Nucleus accumbens (tissue), 56 donors: ENCODE measurements at regions not wholly inside any gene's neighbourhood (a gene's known extent, or its start where the extent isn't known, plus 50 kb on each side); places are given as distances from the start of the nearest gene placed in this dataset.

Experiments
- DNase-seq, 56 donors: peaks; one replicate each; lab custom pipeline; 2025; lab: John Stamatoyannopoulos, UW

DNA sequence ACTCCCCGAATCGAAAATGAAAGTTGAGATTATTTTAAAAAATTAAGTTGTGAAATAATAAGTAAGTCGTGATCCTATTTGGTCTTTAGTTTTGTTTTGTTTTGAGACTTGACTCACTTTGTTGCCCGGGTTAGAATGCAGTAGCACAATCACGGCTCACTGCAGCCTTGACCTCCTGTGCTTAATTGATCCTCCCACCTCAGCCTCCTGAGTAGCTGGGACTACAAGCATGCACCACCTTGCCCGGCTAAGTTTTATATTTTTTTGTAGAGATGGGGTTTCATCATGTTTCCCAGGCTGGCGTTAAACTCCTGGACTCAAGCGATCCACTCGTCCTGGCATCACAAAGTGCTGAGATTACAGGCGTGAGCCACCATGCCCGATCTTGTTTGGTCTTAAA lies 326.2 kb downstream of the MYCN start:
- no peak for DNase-seq

GRCh38 chr2:16264931-16265540 lies 324.7 kb downstream of the MYCN start:
- DNase-seq: no peak

GRCh38 chr2:16264491-16264890 lies 324.1 kb downstream of the MYCN start:
- no peak for DNase-seq

GRCh38 chr2:16263241-16263890 lies 323.0 kb downstream of the MYCN start:
- no peak for DNase-seq

GRCh38 chr2:16262526-16263178 lies 322.3 kb downstream of the MYCN start:
- no peak for DNase-seq

DNA sequence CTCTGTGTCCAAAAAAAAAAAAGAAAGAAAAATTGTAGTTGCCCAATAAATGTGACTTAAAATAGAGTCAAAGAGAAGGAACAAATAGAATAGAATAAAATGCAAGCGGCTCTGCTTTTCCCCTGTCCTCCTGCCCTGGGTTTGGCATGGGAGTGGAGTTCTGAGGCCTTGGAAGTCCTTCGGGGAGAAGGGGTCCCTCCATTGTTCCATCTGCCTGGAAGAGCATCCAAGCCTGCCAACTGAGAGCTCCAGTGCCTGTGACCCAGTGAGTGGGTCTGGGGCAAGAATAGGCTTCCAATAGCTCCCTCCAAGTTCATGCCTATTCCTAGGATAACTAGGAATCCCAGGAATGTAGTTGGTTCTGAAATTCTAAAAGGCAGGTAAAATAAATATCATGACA lies 321.4 kb downstream of the MYCN start:
- DNase-seq: no peak

DNA sequence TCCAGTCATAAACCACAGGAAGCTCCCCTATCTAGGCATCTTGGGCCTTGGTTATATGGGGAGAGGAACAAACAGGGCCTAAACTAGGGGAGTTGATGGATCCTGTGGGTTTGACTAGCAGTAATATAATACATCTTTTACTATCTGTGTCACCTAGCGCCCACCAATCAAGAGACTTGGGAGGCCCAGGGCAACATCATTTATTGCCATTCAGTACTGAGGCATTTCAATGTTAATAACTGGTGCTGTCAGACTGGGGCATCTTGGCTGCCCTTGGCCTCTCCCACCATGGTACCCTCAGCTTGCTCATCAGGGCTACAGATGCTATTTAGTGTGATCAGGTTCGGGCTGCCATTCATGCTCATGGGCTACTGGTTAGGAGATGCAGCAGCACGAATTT lies 320.7 kb downstream of the MYCN start:
- DNase-seq: no peak

- no peak for DNase-seq
Observed at GRCh38 chr2:16260041-16260830, 319.9 kb downstream of the MYCN start.

DNA sequence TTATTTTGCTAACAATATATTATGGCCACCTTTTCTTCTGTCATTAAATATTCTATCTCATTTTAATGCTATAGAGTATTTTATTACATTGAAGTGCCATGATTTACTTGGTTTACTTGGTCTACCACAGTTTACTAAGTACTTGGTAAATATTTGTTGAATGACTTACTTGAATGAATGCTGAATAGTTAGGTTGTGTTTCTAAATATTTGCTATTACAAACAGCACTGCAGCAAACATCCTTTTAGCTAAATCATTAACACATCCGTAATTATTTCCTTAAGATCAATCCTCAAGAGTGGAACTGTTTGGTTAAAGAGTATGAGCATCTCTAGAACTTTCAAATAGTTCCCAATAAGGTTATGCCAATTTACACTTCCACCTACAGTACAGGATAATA lies 318.7 kb downstream of the MYCN start:
- DNase-seq: no peak

DNA sequence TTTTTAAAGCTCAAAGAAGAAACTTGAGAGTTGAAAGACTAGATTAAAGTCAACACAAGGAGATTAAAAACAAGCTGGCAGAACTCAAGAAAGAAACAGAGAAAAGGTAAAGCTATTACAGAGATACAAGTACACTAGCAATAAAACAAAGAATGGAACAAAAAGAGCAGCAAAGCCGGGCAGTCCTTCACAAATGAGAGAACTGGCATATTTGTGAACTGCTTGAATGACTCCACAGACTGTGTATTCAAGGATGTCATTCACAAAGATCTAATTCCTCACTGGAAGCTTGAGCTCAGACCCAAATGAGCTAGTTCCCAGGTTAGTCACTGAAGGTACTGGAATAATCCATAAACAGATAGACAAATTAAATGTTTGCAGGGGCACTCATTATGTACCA lies 318.0 kb downstream of the MYCN start:
- no peak for DNase-seq

- DNase-seq: no peak
Observed at GRCh38 chr2:16257322-16258028, 317.1 kb downstream of the MYCN start.

- DNase-seq: no peak
Observed at GRCh38 chr2:16256601-16257321, 316.4 kb downstream of the MYCN start.

DNA sequence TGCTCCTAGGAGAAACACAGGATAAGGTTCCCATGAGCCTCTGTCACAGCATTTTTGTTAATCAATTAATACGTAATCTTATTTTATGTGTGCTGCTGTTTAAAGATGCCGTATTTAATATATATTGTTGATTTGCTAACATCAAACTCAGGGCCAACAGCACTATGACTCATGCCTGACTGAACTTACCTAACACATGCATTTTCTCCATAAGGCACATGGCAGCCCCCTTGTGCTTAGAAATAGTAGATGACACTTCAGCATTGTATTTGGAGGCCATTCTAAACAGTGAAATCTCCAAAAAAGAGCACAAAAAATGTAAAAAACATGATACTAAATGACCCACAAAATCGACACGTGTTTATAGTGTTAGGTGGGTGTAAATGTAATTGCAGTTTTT lies 314.8 kb downstream of the MYCN start:
- no peak for DNase-seq

- no peak for DNase-seq
Observed at GRCh38 chr2:16254356-16254965, 314.1 kb downstream of the MYCN start.

- no peak for DNase-seq
Observed at GRCh38 chr2:16253291-16253690, 312.9 kb downstream of the MYCN start.

GRCh38 chr2:16252891-16253290 lies 312.5 kb downstream of the MYCN start:
- no peak for DNase-seq

GRCh38 chr2:16252251-16252650 lies 311.9 kb downstream of the MYCN start:
- DNase-seq: no peak

- no peak for DNase-seq
Observed at GRCh38 chr2:16251511-16252225, 311.3 kb downstream of the MYCN start.

DNA sequence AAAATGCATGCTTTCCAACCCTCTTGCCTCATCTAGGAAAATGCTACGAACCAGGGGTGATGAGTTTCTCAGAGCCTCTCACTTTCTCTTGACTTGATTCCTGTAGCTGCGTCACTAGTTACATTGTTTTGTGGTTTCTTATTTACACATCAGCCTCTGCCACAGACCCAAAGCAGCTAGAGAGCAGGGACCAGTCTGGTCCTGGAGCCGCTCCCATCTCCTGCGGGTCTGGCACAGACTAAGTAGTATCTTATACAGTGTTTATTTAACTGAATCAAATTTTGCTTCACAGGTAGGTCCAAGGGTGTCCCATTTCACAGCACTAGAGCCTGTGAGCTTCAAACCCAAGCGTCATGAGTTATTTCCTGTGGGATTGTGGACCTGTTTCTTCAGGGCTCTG lies 310.5 kb downstream of the MYCN start:
- no peak for DNase-seq
